Motor neuron (in vitro differentiated cells): ENCODE measurements at regions not wholly inside any gene's neighbourhood (a gene's known extent, or its start where the extent isn't known, plus 50 kb on each side); places are given as distances from the start of the nearest gene placed in this dataset.

Experiments
- ATAC-seq, 8 experiments: fragments of 200-7000 bp; cut with Tn5 transposase; replicated peaks in 6 of 8; 2 replicates each; pipeline ENCODE4 v1.8.0; 2021; ENCODE audit warnings: mild to moderate bottlenecking in 8 of 8, moderate library complexity in 8 of 8
- H3K27ac ChIP-seq, 2 donors: fragments of 250-450 bp; sonication (Bioruptor Pico); 2 replicates each; pipeline ENCODE4 v1.9.0; 2021; ENCODE audit warnings: antibody characterized with exemption in 2 of 2, mild to moderate bottlenecking in 2 of 2, moderate library complexity in 1 of 2
- H3K4me1 ChIP-seq, 2 donors: fragments of 250-450 bp; sonication (Bioruptor Pico); replicated peaks in 1 of 2; 2 replicates each; pipeline ENCODE4 v1.6.1; 2021; ENCODE audit warnings: antibody characterized with exemption in 2 of 2, mild to moderate bottlenecking in 2 of 2, moderate library complexity in 1 of 2
- H3K4me3 ChIP-seq, 5 donors: fragments of 250-450 bp; sonication (Bioruptor Pico); 2 replicates each; pipeline ENCODE4 v1.9.0; 2021; ENCODE audit warnings: antibody characterized with exemption in 5 of 5, mild to moderate bottlenecking in 5 of 5, moderate library complexity in 4 of 5
- WGBS, 10 experiments: fragments of 450-650 bp; shearing (Covaris generic); methylation state at CpG; one replicate each; pipeline ENCODE4 v1.0.0; 2022; 5-methylcytosine and 5-hydroxymethylcytosine counted together
- in situ Hi-C, 9 experiments: fragments of 400-800 bp; cut with MboI; loops; one replicate each; pipeline ENCODE4 v1.15.0; 2021; ENCODE audit warnings: low sequenced_read_pairs in 9 of 9, low pct_unique_long_range_greater_than_20kb in 2 of 9; ENCODE audit not compliant: unreplicated experiment in 9 of 9

GRCh38 chr3:124674336-124674735, 55.9 kb upstream of the UMPS start:
- no peak overlapping the region for H3K27ac ChIP-seq
- in situ Hi-C loops, result no loop called here
- no peaks in the 10 kb centered on the region for H3K4me1 ChIP-seq
- no peak overlapping the region for H3K4me3 ChIP-seq
- ATAC-seq, result no peak
- WGBS, 10 experiments, result 80 to 93% (median 87%) methylated on average over 2 to 9 of the region's 13 CpGs; no CpG with 5 or more reads in 3 of the 10 experiments

GRCh38 chr3:124676236-124676635, 54.0 kb upstream of the UMPS start:
- WGBS, 10 experiments, result 40 to 100% (median 80%) methylated on average over 1 to 3 of the region's 3 CpGs; no CpG with 5 or more reads in 3 of the 10 experiments
- Histone ChIP-seq H3K27ac (no peak overlapping the region), H3K4me1 (no peaks in the 10 kb centered on the region), H3K4me3 (no peak overlapping the region)
- in situ Hi-C loops, result loop anchor here in 2 of 9 experiments (25.0 kb wide), 1 partner anchor 114 kb away; no protein-coding TSS in a partner anchor
- no peak for ATAC-seq

GRCh38 chr3:124679048-124679638, 51.1 kb upstream of the UMPS start:
- no peak for ATAC-seq
- H3K4me3 ChIP-seq, result no peak overlapping the region
- no peak overlapping the region for H3K27ac ChIP-seq
- in situ Hi-C loops, result loop anchor here in 2 of 9 experiments (25.0 kb wide), 1 partner anchor 117 kb away; no protein-coding TSS in a partner anchor
- no peaks in the 10 kb centered on the region for H3K4me1 ChIP-seq
- WGBS, 10 experiments, result 28 to 100% (median 64%) methylated on average over 2 to 5 of the region's 5 CpGs; no CpG with 5 or more reads in 2 of the 10 experiments
